Neuronal stem cell (in vitro differentiated cells): ENCODE measurements at regions not wholly inside any gene's neighbourhood (a gene's known extent, or its start where the extent isn't known, plus 50 kb on each side); places are given as distances from the start of the nearest gene placed in this dataset.

Source experiments
- DNase-seq: peaks from one replicate; pipeline ENCODE4 v3.0.0-alpha.2; 2013; ENCODE audit warnings: low spot score
- H2AFZ ChIP-seq: one replicate; pipeline ENCODE4 v1.6.1; 2013; ENCODE audit warnings: mild to moderate bottlenecking, low read length, inconsistent platforms
- H2AK5ac ChIP-seq: 2 replicates; pipeline ENCODE4 v1.6.1; 2013; ENCODE audit warnings: low read depth, mild to moderate bottlenecking, inconsistent platforms, low read length, moderate library complexity, mixed read lengths
- H2BK120ac ChIP-seq: 2 replicates; pipeline ENCODE4 v1.6.1; 2013; ENCODE audit warnings: low read depth, mild to moderate bottlenecking, inconsistent platforms, low read length, moderate library complexity, mixed read lengths
- H2BK12ac ChIP-seq: one replicate; pipeline ENCODE4 v1.6.1; 2013; ENCODE audit warnings: low read length, inconsistent platforms
- H2BK15ac ChIP-seq: 2 replicates; pipeline ENCODE4 v1.6.1; 2013; ENCODE audit warnings: mild to moderate bottlenecking, low read length, inconsistent platforms, mixed read lengths
- H2BK5ac ChIP-seq: one replicate; pipeline ENCODE4 v1.6.1; 2013; ENCODE audit warnings: inconsistent platforms, mild to moderate bottlenecking, low read length, moderate library complexity
- H3K14ac ChIP-seq: one replicate; pipeline ENCODE4 v1.6.1; 2013; ENCODE audit warnings: low read length, inconsistent platforms
- H3K18ac ChIP-seq: 2 replicates; pipeline ENCODE4 v1.6.1; 2013; ENCODE audit warnings: low read length, inconsistent platforms
- H3K23ac ChIP-seq: 2 replicates; pipeline ENCODE4 v1.6.1; 2013; ENCODE audit warnings: low read depth, mild to moderate bottlenecking, mixed read lengths, low read length, inconsistent platforms; ENCODE audit not compliant: poor library complexity
- H3K27ac ChIP-seq: replicated peaks from 3 replicates; pipeline ENCODE4 v1.5.1; 2013; ENCODE audit warnings: low read length, inconsistent platforms
- H3K27me3 ChIP-seq, 3 experiments: 2 replicates each; pipeline ENCODE4 v1.6.1; 2013; ENCODE audit warnings: low read length in 3 of 3, mild to moderate bottlenecking in 2 of 3, inconsistent platforms in 1 of 3, low read depth in 1 of 3, mixed read lengths in 1 of 3, moderate library complexity in 1 of 3; ENCODE audit not compliant: control insufficient read depth in 3 of 3, insufficient read depth in 3 of 3
- H3K36me3 ChIP-seq, 2 donors: replicated peaks in 1 of 2; 2 replicates each; pipeline ENCODE4 v1.6.1; 2013; ENCODE audit warnings: low read length in 2 of 2; ENCODE audit not compliant: control insufficient read depth in 2 of 2, insufficient read depth in 2 of 2
- H3K4ac ChIP-seq: 2 replicates; pipeline ENCODE4 v1.6.1; 2013; ENCODE audit warnings: inconsistent platforms, mild to moderate bottlenecking, low read length, moderate library complexity
- H3K4me1 ChIP-seq, 2 donors: 1 replicate in 1 of 2; 2 replicates in 1 of 2; pipeline ENCODE4 v1.6.1; 2013; ENCODE audit warnings: low read length in 2 of 2, low read depth in 1 of 2; ENCODE audit not compliant: control insufficient read depth in 2 of 2, insufficient read depth in 1 of 2
- H3K4me2 ChIP-seq: one replicate; pipeline ENCODE4 v1.6.1; 2013; ENCODE audit warnings: mild to moderate bottlenecking, low read length, inconsistent platforms; ENCODE audit not compliant: insufficient read depth, poor library complexity, severe bottlenecking
- H3K4me3 ChIP-seq, 2 donors: 2 replicates each; pipeline ENCODE4 v1.5.1; 2013; ENCODE audit warnings: low read length in 2 of 2, mild to moderate bottlenecking in 2 of 2, inconsistent platforms in 1 of 2, moderate library complexity in 1 of 2
- H3K79me1 ChIP-seq: one replicate; pipeline ENCODE4 v1.6.1; 2013; ENCODE audit warnings: low read depth, mild to moderate bottlenecking, inconsistent platforms, low read length, moderate library complexity
- H3K9ac ChIP-seq: one replicate; pipeline ENCODE4 v1.6.1; 2013; ENCODE audit warnings: mild to moderate bottlenecking, low read depth, low read length, inconsistent platforms; ENCODE audit not compliant: poor library complexity
- H3K9me3 ChIP-seq, 2 donors: replicated peaks in 1 of 2; 2 replicates each; pipeline versions ENCODE3 to v1.6.1; 2013; ENCODE audit warnings: low read length in 2 of 2, mild to moderate bottlenecking in 2 of 2, inconsistent platforms in 1 of 2, low read depth in 1 of 2, mixed read lengths in 1 of 2, moderate library complexity in 1 of 2; ENCODE audit not compliant: control insufficient read depth in 2 of 2, insufficient read depth in 1 of 2
- H4K8ac ChIP-seq: one replicate; pipeline ENCODE4 v1.6.1; 2013; ENCODE audit warnings: low read depth, mild to moderate bottlenecking, inconsistent platforms, low read length, moderate library complexity
- H4K91ac ChIP-seq: one replicate; pipeline ENCODE4 v1.6.1; 2013; ENCODE audit warnings: low read length, low read depth, mild to moderate bottlenecking, inconsistent platforms; ENCODE audit not compliant: poor library complexity
- WGBS, 2 donors: extraction: QIAGEN DNeasy Blood & Tissue Kit; methylation state at CpG; one replicate each; pipeline ENCODE4 v1.1.7; 2013; ENCODE audit warnings: missing lambda C conversion rate in 2 of 2, mixed read lengths in 1 of 2; ENCODE audit not compliant: insufficient read length in 2 of 2, insufficient replicate concordance in 1 of 2; ENCODE audit errors: extremely low coverage in 2 of 2; 5-methylcytosine and 5-hydroxymethylcytosine counted together

- Histone ChIP-seq H3K14ac (no peak overlapping the region), H2AFZ (no peak overlapping the region), H3K18ac (no peak overlapping the region), H2AK5ac (no peak overlapping the region), H4K8ac (no peak overlapping the region), H3K79me1 (no peaks in the 10 kb centered on the region), H2BK120ac (no peak overlapping the region), H2BK12ac (no peak overlapping the region), H3K9me3 (no peaks in the 10 kb centered on the region), H3K4me3 (no peak overlapping the region), H3K27me3 (no peaks in the 10 kb centered on the region), H3K4me2 (no peak overlapping the region), H3K4me1 (peaks cover 2 to 3% of the 10 kb centered on the region in 2 donors), H3K23ac (no peak overlapping the region), H3K27ac (no peak overlapping the region), H3K9ac (no peak overlapping the region), H3K36me3 (no peaks in the 10 kb centered on the region), H2BK15ac (no peak overlapping the region), H2BK5ac (no peak overlapping the region), H3K4ac (no peak overlapping the region), H4K91ac (no peak overlapping the region)
- no peak for DNase-seq
- no CpG with 5 or more reads among the region's 1 CpG for whole genome bisulfite sequencing, 2 donors
Measured at GRCh38 chr13:76512721-76513145, 373.5 kb downstream of the KCTD12 start.

- no CpG with 5 or more reads among the region's 3 CpGs for WGBS, 2 donors
Measured at GRCh38 chr13:76505437-76505836, 380.8 kb downstream of the KCTD12 start.

DNA sequence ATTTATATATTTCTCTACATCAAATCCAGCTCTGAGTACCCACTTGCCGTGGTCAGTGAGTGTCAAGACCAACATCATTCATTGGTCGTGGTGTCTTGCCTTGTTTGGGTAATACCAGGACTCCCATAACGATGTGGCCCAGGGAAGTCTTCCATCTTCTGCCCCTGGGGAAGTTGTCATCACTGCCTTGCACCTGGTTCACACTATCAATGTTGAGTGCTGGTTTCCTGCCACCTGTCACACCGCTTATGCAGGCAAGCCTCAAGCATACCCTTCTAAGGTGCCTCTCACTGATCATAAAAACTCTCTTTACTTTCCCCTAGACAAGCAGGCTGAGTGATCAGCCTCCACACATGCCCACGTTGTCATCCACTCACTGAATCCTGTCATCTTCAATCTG is 382.4 kb downstream of the KCTD12 start:
- DNase-seq: no peak
- Histone ChIP-seq H2BK120ac (no peak overlapping the region), H3K23ac (no peak overlapping the region), H3K14ac (no peak overlapping the region), H2BK12ac (no peak overlapping the region), H3K79me1 (no peaks in the 10 kb centered on the region), H3K27ac (no peak overlapping the region), H3K4me3 (no peak overlapping the region), H3K27me3 (no peaks in the 10 kb centered on the region), H2AK5ac (no peak overlapping the region), H2BK5ac (no peak overlapping the region), H3K4me2 (no peak overlapping the region), H3K36me3 (no peaks in the 10 kb centered on the region), H3K18ac (no peak overlapping the region), H3K4me1 (no peaks in the 10 kb centered on the region), H3K9me3 (no peaks in the 10 kb centered on the region), H4K8ac (no peak overlapping the region), H3K9ac (no peak overlapping the region), H2AFZ (no peak overlapping the region), H2BK15ac (no peak overlapping the region), H3K4ac (no peak overlapping the region), H4K91ac (no peak overlapping the region)
- no CpG with 5 or more reads among the region's 5 CpGs for WGBS, 2 donors

More at GRCh38 chr13:76505437-76505836, 380.8 kb downstream of the KCTD12 start:
- Histone ChIP-seq H2BK12ac (no peak overlapping the region), H4K8ac (no peak overlapping the region), H3K14ac (no peak overlapping the region), H2BK120ac (no peak overlapping the region), H2BK15ac (no peak overlapping the region), H3K27ac (no peak overlapping the region), H2AFZ (no peak overlapping the region), H3K23ac (no peak overlapping the region), H2AK5ac (no peak overlapping the region), H3K4ac (no peak overlapping the region), H3K4me1 (no peaks in the 10 kb centered on the region), H3K18ac (no peak overlapping the region), H3K79me1 (no peaks in the 10 kb centered on the region), H3K9ac (no peak overlapping the region), H3K9me3 (no peaks in the 10 kb centered on the region), H3K4me2 (no peak overlapping the region), H3K4me3 (no peak overlapping the region), H2BK5ac (no peak overlapping the region), H3K27me3 (no peaks in the 10 kb centered on the region), H4K91ac (no peak overlapping the region), H3K36me3 (no peaks in the 10 kb centered on the region)
- no peak for DNase-seq

- no CpG with 5 or more reads among the region's 1 CpG for WGBS, 2 donors
Measured at GRCh38 chr13:76503291-76503690, 382.9 kb downstream of the KCTD12 start.

More at GRCh38 chr13:76503291-76503690, 382.9 kb downstream of the KCTD12 start:
- Histone ChIP-seq H4K91ac (no peak overlapping the region), H3K9me3 (no peaks in the 10 kb centered on the region), H3K23ac (no peak overlapping the region), H2BK120ac (no peak overlapping the region), H3K4me3 (no peak overlapping the region), H3K27me3 (no peaks in the 10 kb centered on the region), H4K8ac (no peak overlapping the region), H2BK5ac (no peak overlapping the region), H3K4me2 (no peak overlapping the region), H3K4ac (no peak overlapping the region), H3K9ac (no peak overlapping the region), H2AFZ (no peak overlapping the region), H2BK12ac (no peak overlapping the region), H2BK15ac (no peak overlapping the region), H3K36me3 (no peaks in the 10 kb centered on the region), H3K79me1 (no peaks in the 10 kb centered on the region), H3K27ac (no peak overlapping the region), H3K14ac (no peak overlapping the region), H3K4me1 (no peaks in the 10 kb centered on the region), H2AK5ac (no peak overlapping the region), H3K18ac (no peak overlapping the region)
- no peak for DNase-seq
